Right kidney (tissue), 1 donor: ENCODE measurements at regions not wholly inside any gene's neighbourhood (a gene's known extent, or its start where the extent isn't known, plus 50 kb on each side); places are given as distances from the start of the nearest gene placed in this dataset.

Experiments used
- DNase-seq: peaks from one replicate; pipeline ENCODE4 v3.0.0-alpha.2; 2016

DNA sequence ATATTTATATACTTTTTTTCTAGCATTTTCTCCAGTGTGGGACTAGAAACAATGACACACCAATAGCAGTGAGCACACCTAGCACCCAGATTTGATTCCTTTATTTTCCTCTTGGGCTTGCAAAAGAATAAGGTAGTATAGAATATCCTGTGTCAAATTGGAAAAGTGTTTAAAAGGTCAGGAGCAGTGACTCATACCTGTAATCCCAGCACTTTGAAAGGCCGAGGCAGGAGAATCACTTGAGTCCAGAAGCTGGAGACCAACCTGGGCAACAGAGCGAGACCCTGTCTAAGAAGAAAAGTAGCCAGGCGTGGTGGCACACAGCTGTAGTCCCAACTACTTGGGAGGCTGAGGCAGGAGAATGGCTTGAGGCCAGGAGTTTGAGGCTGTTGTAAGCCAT, 53.8 kb upstream of the SGPP1 start:
- no peak for DNase-seq

- DNase-seq, result no peak
These were observed 55.0 kb upstream of the SGPP1 start for GRCh38 chr14:63782683-63783389.

DNA sequence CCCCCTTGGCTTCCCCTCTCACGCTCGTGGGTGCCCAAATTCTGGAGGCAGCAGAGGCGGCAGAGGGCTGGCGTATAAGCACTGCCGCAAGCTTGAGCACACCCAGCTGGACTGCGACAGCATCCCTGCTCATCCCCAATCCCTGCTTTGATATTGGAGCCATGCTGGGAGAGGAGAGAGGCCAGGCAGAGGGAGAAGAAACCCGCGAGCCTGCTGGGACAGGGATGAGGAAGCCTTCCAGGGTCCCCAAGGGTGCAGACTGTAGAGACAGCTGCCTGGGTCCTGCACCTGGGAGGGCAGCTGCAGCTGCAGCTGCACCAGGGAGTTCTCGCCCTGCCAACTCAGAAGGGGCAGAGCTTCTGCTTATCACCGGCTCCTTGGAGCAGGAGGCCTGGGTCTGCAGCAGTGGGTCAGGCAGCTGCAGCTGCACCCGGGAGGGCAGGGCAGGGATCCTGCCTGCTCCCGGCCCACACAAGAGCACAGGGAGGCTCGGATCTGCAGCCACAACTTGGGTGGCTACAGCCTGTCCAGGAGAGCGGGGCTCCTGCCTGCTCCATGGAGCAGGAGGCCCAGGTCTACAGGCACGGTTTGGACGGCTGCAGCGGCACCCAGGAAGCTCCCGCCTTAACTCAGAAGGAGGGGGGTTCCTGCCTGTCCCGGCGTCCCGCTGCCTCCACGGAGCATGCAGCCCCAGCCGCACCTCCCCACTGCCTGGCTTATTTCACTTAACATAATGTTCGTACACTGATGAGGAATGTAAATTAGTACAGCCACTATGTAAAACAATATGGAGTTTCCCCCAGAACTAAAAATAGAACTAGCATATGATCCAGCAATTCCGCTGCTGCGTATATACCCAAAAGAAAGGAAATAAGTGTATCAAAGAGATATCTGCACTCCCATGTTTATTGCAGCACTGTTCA, 60.4 kb upstream of the SGPP1 start:
- peak; percentile 37 for DNase-seq

DNA sequence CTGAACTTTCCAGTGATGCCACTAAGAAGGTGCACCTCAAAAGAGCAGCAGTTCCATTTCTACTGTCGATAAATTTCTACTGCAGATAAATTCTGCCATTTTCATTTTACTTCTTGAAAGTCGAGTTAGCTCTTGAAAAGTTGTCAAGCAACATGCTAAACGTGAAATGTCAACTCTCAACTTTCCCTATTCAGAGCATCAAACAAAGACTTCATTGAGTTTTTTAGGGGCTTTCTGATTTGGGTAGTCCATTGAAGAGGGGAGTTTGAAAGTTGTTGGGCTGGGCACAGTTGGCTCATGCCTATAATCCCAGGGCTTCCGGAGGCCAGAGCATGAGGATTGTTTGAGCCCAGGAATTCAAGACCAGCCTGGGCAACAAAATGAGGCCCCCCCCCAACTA, 59.4 kb upstream of the SYNE2 start:
- no peak for DNase-seq

GRCh38 chr14:63795532-63795931, 57.3 kb upstream of the SYNE2 start:
- DNase-seq, result no peak

GRCh38 chr14:63800083-63800482, 52.7 kb upstream of the SYNE2 start:
- no peak for DNase-seq

GRCh38 chr14:63800651-63801375, 52.0 kb upstream of the SYNE2 start:
- DNase-seq, result no peak
